Stimulated activated CD8-positive, alpha-beta memory T cell treated with anti-CD3 and anti-CD28 coated beads, Interleukin-12 subunit alpha, Interleukin-12 subunit beta, amount 100 ng/mL, for 1 hour (primary cell): ENCODE measurements at regions not wholly inside any gene's neighbourhood (a gene's known extent, or its start where the extent isn't known, plus 50 kb on each side); places are given as distances from the start of the nearest gene placed in this dataset.
"Not testable (repeated sequence)": the region's sequence is repeated elsewhere in the genome, so short reads cannot be mapped to it uniquely, and the experiment has no call there.

Source experiments
- DNase-seq: peaks from one replicate; pipeline ENCODE4 v3.0.0-alpha.2; 2020; ENCODE audit warnings: low read depth

DNA sequence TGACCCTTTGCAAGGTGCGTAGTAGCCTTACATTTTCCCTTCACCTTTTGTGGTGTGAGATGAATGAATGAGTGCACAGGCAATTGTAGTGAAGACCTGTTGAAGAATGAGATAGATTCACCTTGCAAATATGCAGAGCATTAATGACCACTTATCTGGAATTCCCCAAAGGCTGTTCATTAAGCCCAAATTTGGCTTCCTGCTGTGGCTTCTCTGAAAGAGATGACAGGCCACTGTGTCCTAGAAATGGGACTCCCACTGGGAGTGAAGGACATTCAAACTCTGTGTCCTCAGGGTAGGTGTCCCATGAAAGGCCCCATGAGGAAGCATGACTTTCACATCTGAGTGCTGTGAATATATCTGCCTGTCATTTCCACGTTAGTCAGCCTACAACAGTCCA, 1821.8 kb upstream of the PIK3C3 start:
- DNase-seq, result no peak

DNA sequence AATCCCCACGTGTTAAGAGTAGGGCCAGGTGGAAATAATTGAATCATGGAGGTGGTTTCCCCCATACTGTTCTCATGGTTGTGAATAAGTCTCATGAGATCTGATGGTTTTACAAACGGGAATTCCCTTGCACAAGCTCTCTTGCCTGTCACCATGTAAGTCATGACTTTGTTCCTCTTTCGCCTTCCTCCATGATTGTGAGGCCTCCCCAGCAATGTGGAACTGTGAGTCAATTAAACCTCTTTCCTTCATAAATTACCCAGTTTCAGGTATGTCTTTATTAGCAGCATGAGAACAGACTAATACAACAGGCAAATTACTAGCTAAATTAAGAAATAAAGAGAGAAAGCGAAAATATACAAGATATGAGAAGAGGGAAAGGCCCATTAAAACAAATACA, 1822.6 kb upstream of the PIK3C3 start:
- DNase-seq, result not testable (repeated sequence)

DNA sequence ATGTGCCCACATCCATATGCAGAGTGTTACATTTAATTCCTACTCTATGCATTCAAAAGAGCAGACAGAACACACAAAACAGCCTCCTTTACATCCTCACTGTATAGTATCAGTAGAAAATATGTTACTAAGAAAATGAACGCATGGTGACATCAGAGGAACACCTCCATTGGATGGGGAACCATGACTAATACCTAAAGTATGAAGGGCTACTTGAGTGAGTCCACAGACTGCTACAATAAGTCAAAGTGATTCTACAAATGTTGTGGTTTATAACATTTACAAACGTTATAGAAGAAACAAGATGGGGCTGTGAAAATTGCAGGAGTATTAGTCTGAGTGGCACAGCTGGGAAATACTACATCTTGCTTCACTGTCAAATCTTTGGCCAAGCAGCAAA, 1830.9 kb upstream of the PIK3C3 start:
- no peak for DNase-seq

DNA sequence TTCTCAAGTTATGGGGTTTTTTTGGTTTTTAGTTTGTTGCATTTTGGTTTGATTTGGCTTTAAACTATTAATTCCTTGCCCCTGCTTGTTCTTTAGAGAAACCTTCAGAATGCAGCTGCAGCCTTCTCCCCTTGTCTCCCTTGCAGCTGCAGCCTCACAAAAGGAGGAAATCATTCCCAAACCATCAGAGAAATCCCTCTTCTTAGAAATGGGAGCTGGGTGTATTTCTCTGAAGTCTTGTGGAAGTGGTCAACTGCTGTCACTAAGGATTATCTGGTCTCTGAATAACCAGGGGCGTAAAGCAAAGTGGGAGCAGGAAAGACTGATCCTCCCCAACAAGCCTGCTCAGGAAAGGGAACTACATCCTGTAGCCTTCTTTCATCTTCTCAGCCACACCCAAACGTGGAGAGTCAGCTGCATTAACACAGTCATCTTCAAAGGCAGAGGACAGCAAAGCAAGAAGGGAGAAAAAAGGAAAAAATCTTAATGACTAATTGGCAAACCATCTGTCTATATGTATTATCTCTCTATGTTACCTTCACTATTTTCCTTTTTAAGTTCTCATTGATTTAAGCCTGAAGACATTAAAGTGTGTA, 1834.1 kb upstream of the PIK3C3 start:
- DNase-seq, result no peak

DNA sequence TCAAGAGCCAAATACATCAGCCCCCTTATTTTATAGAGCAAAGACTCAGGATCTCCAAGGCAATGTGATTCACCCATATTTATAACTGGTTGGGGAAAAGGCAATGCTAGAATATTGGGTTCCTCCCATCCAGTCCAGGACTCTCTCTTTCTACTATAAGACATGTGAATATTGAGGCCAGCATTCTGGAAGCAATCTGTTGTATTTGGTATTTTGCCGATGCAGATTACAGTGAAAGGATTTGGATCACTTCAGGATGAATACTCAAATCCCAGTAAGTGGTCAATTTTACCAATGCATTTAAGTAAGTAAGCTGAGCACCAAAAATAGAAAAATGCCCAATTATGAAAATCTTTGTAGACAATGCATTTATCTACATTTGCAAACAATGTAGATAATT, 1834.7 kb upstream of the PIK3C3 start:
- DNase-seq, result no peak

DNA sequence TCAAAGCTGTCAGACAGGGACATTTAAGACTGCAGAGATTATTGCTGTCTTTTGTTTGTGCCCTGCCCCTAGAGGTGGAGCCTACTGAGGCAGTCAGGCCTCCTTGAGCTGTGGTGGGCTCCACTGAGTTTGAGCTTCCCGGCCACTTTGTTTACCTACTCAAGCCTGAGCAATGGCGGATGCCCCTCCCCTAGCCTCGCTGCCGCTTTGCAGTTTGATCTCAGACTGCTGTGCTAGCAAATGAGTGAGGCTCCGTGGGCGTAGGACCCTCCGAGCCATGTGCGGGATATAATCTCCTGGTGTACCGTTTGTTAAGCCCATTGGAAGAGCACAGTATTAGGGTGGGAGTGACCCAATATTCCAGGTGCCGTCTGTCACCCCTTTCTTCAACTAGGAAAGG, 1835.5 kb upstream of the PIK3C3 start:
- not testable (repeated sequence) for DNase-seq

DNA sequence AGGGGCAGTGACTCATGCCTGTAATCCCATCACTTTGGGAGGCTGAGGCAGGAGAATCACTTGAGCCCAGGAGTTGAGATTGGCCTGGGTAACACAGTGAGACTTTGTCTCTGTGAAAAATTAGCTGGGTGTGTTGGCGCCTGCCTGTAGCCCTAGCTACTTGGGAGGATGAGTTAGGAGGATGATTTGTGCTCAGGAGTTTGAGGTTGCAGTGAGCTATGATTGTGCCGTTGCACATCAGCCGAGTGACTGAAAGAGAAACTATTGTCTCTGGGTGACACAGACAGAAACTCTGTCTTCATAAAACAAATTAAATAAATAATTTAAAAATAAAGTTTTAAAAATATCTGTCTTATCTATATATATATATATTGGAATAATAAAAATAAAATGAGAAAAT, 1844.6 kb upstream of the PIK3C3 start:
- no peak for DNase-seq

DNA sequence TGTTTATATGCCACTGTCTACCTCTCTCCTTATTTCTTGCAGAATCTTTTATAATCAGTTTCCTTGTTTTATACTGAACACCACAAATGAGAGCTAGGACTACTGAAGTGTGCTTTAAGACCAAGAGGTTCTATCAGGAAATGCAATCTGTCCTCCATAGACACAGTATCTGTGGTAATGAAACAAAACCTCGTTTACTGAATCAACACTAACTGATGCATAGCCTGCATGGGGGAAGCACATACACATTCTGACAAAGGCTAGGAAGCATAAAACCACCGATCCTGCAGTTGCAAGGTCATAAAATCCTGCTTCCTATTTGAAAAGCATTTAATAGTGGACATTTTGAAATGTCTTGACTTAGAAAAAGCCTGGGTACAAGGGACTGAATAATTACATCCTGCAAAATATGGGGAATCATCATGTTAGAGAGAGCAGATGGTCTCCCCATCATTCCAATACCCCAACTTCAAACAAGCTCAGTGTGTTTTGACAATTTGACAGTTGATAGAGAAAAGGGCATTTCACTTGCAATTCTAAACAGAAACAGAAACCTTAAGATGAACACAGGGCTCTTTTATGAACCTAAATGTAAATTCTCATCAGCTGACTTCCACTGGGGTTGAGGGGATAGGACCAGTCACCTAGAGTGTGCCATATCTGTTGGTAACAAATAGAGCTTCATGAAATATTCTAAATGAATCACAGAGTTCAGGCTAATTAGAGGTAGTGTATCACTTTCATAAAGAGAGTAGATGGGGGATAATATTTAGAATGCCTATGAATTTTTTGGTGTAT, 1845.6 kb upstream of the PIK3C3 start:
- DNase-seq, result no peak

DNA sequence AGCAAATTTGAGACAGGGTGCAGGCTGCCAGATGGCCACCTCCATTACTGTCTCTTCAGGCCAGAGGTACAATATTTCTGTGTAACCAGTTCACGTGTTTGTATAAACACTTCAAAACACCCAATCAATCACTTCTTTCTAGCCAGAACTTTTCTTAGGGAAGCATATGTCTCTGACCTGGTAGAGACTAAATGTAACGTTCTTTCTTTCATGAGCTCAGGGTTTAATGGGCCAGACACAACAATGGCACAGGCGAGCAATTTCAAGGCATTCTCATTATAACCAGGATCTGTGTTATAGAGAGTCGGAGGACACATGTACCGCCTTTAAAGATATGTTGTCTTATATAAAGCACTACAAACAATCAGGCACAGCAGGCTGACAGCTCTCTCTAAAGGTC, 1846.4 kb upstream of the PIK3C3 start:
- no peak for DNase-seq

DNA sequence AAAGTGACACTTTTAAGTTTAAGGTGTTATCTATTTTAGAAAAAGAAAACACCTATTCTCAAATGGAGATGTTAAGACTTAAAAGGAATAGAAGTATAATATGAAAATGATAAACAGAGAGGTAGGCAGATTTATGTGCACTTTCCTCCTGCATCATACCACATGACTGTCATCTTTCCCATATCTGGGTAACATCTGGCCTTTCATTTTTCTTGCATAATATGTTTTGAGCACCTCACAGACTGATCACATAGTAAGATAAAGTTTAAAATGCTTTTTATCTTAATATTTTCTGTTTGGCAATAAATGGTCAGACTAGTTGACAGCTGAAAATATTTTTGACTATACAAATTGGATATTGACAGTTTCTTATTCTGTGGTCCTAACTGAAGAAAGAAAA, 1852.1 kb upstream of the PIK3C3 start:
- DNase-seq, result no peak

DNA sequence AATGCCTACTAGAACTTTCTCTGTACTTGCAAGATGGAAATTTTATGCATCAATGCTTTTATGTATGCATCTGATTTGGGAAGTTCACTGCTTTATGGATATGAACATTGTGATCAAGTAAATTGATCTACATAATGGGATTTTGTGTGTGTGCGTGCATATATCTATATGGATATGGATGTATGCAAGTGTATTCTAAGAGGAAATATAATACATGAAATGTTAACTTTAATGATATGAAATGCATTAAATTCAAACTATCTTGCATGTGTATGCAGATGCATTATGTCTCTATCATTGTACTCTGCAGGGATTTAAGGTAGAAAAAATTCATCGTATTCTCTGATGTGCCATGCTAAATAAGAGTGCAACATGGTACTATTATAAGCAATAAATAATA, 1855.4 kb upstream of the PIK3C3 start:
- DNase-seq, result no peak

DNA sequence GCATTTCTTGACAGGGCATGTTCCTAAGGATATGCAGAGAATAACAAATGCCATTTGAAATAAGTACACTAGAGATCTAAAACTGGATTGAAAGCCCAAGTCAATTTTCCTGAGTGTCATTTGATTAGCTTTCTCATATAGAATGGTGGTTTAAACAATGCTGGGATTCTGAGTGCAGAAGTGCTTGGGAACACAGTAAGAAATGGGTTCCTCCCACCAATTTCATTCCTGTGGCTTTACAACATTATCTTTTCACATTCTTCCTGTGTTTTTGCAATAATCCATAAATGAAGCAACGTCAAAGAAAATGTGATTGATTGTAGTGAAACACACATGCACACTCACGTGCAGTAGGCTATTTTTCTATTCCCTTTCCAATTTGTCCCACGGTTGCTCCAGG, 1858.4 kb upstream of the PIK3C3 start:
- DNase-seq, result no peak

DNA sequence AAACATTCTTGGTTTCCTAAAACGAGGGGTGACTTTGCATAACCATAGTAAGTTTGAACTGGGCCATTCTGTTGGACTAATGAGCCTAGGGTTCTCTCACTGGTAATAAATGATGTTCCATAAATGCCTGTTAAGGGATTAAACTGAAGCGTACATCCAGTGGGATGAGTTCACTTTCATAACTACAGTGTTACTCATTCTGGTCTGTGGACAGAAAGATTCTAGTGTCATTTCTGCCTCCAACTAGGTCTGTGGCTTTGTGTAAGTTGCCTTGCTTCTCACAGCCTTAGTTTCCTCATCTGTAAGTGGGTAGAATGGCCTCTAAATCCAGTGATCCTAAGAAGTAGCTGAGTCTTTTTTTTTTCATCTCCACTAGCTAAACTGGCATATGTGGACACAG, 1860.6 kb upstream of the PIK3C3 start:
- DNase-seq, result no peak

DNA sequence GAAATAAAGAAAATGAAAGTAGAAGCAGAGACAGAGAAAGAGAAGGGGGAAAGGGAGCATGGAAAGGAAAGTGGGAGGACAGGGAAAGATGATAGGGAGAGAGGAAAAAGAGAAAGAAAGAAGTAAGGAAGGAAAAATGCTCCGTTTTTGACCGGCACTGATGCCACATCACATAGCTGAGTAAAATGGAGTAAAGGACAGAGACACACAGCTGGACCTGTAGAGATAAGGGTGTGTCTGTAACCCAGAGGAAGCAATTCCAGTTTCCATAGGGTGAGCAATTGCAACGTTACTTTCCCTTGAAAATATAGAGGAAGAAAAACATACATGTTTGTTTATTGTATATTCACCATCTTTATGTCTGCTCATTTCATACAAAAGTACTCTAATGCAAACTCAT, 1866.9 kb upstream of the PIK3C3 start:
- no peak for DNase-seq

DNA sequence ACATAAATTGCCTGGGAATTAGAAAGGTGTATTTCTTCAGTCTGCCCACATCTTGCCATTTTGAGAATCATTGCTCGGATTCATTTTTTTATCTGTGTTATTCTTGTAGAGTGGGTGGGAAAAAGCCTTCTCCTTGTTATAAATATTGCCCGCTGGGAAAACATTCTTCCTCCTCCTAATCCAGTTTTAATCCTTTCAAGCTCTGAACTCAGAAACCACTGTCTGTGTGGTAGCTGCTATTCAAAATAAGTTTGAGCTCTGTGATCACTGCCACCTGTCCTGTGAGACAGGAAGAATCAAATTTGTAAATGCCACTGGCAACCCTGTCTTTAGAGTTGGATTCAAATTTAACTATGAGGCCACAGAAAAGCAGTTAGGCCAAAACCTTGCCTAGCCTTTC, 1875.2 kb upstream of the PIK3C3 start:
- DNase-seq, result no peak

DNA sequence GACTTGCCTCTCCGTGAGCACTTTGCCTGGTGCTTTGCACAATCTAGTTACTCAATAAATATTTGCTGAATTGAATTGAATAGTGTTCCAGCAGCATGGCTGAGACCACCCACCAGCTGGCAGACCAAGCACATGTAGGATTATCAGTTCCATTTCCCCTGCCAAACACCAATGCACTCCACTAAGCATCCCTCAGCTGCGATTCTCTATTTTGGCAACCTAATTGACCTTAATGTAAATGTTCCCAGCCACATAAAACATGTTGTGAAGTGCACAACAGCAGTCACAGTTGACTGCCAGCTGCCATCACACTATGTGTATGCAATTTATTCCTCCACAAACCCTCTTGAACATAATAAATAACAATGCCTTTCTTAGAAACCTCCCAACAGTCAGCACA, 1879.4 kb upstream of the PIK3C3 start:
- no peak for DNase-seq

DNA sequence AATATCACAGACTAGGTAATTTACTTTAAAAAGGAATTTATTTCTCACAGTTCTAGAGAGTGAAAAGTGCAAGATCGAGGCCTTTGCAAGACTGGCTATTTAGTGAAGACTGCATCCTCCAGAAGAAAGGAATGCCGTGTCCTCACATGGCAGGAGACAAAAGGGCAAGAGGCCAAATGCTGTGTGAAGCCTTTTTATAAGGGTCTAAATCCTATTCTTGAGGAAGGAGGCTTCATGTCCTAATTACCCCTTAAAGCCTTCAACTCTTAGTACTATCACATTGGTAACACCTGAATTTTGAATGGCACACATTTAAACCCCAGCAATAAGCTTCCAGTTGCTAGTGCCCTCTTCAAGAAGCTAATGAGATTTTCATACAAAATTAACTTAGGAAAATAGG, 1882.3 kb upstream of the PIK3C3 start:
- DNase-seq, result no peak

DNA sequence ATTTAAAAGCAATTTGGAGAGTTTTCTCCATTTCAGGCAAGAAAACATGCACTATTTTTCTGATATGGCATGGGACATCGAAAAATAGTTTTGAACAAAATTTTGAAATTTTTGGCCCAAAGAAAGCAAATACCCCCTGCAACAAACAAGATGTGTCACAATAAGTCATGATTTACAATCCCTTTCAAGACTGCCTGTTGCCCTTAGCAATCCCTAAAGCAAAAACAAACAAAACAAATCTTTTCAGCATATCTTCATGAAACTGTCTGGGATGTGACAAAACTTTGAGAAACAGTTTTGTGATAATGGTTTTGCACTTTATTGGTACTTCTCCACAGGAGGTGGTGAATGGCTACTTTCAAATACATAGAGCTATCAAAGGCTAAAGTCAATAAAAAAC, 1888.7 kb upstream of the PIK3C3 start:
- DNase-seq, result no peak

DNA sequence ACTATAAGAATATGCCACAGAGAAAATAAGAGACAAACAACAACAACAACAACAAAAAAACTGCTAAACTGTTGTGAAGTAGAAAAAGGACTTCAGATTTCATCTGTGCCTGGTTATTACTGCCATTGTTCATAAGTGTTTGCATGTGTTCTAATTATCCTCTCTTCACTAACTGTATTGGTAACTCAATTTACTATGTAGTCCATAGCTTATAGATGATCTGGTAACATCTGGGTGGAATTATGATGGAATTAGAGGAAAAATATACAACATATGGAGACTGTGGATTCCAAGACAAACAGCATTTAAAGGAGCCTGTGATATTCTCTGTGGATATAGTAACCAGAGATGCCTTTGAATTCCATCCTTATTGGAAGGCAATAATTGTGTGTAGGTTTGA, 1891.5 kb upstream of the PIK3C3 start:
- no peak for DNase-seq

DNA sequence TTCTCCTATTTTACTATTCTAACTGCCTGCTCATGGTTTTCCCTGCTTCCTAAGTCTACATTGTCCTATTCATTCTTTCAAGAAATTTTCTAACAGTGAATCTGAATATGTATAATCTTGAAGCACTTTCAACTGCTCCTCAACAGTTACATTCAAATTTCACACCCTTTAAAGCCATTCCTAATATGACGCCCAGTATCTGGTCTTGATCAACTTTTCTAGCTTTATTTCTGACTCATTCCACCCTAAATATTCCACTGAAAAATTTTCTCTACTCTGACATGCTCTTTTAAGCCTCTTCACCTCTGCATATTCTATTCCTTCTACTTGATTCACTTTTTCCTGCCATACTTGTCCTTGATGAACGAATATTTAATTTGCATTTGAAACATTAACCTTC, 1893.9 kb upstream of the PIK3C3 start:
- DNase-seq, result no peak

DNA sequence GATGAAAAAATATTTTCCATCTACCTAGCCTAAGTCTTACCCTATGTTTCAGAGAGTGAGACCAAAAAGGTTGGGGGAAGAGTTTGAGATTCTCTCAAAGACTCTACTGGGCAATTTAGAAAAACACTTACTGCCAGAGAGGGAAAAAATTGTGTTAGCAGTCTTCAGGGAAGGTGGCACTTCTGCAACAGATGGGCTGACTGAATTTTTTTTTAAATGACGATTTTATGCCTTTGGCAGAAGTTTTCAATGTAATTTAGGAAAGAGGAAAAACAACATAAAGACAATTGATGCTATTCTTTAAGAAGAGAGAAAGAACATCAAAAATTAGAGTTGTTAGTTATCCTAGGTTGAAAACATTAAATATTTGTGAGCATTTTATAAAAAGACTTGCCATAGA, 1894.5 kb upstream of the PIK3C3 start:
- DNase-seq, result no peak

DNA sequence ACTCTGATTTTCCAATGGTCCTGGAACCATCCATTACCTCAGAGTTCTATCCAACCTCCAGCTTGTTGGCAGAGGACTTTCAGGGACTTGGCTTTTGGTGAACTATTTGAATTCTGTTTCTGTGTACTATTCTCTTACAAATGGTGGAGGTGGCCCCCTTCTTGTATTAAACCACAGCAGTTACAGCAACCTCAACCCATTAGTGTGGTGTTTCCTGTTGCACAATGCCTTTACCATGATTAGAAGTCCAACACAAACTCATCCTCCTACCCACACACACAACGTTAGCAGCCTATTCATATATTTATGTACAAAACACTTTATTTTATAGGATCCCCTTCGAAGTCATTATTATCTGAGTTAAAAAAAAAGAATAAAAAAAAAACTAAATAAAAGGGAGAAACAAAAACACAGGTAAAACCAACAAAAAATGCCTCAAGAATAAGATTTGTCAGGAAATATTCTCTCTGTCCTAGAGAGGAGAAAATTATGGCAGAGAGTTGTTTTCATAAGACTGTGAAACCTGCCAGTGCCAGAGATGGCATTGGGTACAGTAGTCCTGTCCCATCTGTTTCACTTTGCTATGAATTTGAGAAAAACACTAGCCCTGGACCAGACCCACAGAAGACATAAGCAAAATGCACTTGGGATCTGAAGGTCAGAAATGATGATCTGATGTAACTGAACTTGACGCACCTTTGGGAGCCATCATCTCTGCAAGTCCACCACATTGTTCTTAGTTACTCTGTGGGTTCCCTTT, 1896.0 kb upstream of the PIK3C3 start:
- DNase-seq, result no peak

DNA sequence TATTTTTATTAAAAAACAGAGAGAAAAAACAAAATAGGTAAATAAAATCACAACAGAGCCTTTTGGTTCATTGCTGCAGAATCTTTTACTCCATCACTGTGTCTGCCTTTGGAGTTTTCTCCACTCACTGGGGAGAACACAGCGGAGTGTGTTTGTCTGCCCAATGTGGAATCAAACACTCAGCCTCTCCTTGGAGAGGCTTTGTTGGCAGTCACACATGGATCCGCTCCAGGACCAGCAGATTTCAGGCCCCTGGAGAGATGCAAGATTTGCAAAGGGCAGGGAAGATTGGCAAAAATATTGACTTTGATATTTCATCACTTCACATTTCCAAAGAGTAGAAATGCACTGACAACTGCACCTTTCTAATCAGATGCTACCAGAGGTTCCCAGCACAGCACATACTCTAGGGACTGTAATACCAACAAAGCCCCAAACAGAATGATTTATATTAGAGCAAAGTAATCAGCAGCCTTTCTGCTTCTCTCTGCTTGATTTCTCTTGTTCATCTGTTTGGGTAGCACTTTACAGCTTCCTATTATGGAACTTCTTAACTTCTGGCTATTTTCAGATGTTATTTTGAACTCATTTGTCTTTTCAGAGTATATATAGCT, 1898.8 kb upstream of the PIK3C3 start:
- no peak for DNase-seq
